GM21381 (cell line): ENCODE measurements at regions not wholly inside any gene's neighbourhood (a gene's known extent, or its start where the extent isn't known, plus 50 kb on each side); places are given as distances from the start of the nearest gene placed in this dataset.
"Not testable (repeated sequence)": the region's sequence is repeated elsewhere in the genome, so short reads cannot be mapped to it uniquely, and the experiment has no call there.

ENCODE experiments used
- ATAC-seq: cut with Tn5 transposase; IDR thresholded peaks from one replicate; pipeline ENCODE4 v1.9.1; 2021; ENCODE audit warnings: mild to moderate bottlenecking, moderate library complexity; ENCODE audit not compliant: unreplicated experiment

- ATAC-seq, result no peak
Observed at GRCh38 chr1:195851804-195852203, 756.4 kb downstream of the KCNT2 start.

- ATAC-seq, result no peak
Observed at GRCh38 chr1:195851016-195851601, 757.1 kb downstream of the KCNT2 start.

- ATAC-seq, result no peak
Observed at GRCh38 chr1:195849180-195849579, 759.1 kb downstream of the KCNT2 start.

- not testable (repeated sequence) for ATAC-seq
Observed at GRCh38 chr1:195847957-195848875, 760.0 kb downstream of the KCNT2 start.

- no peak for ATAC-seq
Observed at GRCh38 chr1:195831789-195832188, 776.5 kb downstream of the KCNT2 start.

- no peak for ATAC-seq
Observed at GRCh38 chr1:195828325-195828724, 779.9 kb downstream of the KCNT2 start.

DNA sequence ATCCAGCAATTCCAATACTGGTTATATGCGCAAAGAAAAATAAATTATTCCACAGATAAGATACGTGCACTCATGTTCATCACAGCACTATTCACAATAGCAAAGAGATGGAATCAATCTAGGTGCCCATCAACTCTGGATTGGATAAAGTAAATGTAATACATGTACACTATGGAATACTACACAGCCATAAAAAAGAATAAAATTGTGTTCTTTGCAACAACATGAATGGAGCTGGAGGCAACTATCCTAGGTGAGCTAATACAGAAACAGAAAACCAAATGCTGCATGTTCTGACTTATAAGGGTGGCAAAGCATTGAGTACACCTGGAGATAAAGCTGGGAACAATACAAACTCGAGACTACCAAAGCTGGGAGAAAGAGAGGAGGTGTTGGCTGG lies 787.3 kb downstream of the KCNT2 start:
- ATAC-seq, result no peak

- ATAC-seq, result no peak
Observed at GRCh38 chr1:195806060-195806459, 802.2 kb downstream of the KCNT2 start.

DNA sequence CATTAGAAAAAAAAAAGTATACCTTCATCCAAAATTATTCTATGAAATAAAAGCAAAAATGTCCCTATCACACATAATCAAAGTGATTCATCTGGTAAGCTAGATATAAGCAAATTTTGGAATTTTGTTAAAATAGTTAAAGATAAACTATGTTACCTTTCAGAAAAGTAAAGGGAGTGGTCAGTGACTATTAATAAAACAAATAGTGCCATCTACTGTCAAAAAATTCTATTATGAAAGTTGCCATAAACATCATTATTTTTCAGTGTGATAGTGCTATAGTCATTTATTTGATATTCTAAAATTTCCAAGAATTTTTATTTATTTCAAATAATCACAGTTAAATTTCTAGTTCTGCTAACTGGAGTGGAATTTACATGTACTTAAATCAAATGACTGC lies 803.7 kb downstream of the KCNT2 start:
- ATAC-seq, result no peak

GRCh38 chr1:195799016-195799415 lies 809.2 kb downstream of the KCNT2 start:
- ATAC-seq, result no peak

DNA sequence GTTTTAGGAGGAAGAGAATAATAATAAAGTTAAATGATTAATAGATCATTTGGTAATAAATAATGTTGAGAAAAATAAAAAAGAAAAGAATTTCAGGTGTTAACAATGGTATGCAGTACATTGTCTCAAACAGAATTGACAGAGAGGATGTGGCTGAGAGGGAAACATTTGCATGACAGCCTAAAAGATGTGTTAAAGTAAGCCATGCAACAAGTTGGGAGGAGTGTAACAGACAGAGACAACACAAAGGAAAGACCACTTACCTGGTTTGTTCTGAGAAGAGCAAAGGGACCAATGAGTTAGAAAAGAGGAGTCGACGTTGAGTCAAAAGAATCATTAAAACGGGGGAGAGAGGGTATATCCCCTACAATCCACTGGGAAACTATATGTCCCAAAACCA lies 814.0 kb downstream of the KCNT2 start:
- no peak for ATAC-seq

DNA sequence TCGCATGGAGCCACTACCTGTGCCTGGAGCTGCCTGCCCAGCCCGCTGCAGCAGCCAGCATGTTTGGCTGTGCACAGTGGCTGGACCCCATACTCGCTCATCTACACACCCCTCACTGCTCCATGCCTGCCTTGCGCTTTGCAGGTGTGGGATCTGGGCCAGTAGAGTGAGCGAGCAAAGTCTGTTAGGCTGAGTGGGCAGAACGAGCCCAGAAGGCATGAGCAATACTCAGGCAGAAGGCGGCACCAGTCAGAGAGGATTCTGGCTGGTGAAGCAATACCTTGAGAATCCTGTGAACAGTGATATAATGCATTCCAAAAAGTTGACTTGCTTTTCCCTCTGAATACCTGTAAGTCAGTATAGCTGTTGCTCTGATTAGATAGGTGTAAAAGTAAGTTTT lies 816.4 kb downstream of the KCNT2 start:
- no peak for ATAC-seq

DNA sequence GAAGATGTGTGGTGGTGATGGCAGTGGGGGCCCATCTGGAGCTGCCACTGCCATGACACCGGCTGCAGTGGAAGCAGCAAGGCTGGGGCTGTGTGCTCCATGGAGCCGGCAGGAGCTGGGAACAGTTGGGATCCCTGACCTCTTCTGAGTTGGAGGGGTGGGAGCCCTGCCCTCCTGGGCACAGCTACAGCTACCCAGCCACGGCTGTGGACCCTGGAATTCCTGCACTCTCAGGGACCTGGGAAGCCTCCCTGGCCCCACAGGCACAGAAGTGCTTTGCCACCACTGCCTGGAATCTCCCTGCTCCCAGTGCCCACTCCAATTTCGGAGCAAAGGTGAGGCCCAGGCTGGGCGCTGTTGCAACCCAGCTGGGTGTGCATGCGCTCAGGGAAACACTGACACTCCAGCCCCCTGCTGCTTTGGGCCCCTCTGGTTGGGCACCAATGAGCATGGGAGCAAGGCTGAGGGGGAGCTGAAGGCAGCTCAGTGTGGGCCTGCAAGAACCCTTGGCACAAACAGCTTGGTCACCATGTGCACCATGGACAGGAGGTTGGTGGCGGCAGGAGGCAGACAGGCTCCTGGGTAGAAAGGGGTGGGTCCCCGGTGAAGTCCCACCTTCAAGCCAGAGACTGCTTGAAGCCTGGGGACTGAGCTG lies 817.6 kb downstream of the KCNT2 start:
- ATAC-seq, result no peak

GRCh38 chr1:195789321-195789720 lies 818.9 kb downstream of the KCNT2 start:
- no peak for ATAC-seq

- ATAC-seq, result no peak
Observed at GRCh38 chr1:195788721-195789120, 819.5 kb downstream of the KCNT2 start.

- ATAC-seq, result no peak
Observed at GRCh38 chr1:195785830-195786229, 822.4 kb downstream of the KCNT2 start.

DNA sequence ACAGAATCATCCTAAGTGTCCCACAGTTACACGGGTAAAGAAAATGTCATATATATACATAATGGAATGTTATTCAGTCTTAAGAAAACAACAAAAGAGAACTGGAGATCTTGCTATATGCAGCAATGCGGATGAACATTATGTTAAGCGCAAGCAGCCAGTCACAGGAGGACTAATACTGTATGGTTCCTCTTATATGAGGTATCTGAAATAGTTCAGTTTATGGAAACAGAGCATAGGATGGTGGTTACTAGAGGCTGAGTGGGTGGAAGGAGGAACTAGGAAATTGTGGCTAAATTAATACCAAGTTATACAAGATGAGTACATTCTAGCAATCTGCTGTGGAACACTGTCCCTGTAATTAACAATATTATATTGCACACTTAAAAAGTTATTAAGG lies 834.3 kb downstream of the KCNT2 start:
- no peak for ATAC-seq

GRCh38 chr1:195769461-195769860 lies 838.8 kb downstream of the KCNT2 start:
- ATAC-seq, result no peak

GRCh38 chr1:195768936-195769335 lies 839.3 kb downstream of the KCNT2 start:
- no peak for ATAC-seq

DNA sequence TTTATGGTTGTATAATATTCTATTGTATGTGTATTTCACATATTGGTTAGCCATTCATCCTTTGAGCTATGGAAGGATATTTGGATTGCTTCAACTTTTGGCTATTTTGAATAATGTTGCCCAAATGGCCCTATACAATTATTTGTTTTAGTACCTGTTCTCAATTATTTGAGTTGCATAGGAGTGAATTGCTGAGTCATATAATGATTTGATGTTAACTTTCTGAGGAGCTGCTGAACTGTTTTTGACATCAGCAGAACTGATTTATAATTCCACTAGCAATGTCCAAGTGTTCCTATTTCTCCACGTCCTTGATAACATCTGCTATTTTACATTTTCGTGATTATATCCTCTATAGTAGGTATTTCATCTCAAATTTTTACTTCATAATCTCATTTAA lies 839.9 kb downstream of the KCNT2 start:
- no peak for ATAC-seq

DNA sequence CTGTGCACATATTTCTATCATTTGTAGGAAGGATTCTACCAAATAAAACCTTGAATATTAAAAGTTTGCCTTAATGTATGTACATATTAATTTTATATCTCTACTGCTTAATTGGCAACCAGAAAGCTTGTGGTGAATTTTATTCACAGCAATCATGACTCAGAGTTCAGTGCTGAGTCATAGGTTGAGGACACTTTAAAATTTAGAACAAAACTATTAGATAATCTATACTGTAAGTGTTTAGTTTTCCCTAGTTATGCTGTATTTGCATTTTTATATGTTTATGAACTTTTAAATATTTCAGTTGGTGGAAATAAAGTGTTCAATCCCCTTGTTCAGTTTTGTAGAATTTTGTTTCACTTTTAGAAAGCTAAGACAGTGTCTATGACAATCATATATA lies 841.5 kb downstream of the KCNT2 start:
- ATAC-seq, result no peak

GRCh38 chr1:195765099-195765498 lies 843.1 kb downstream of the KCNT2 start:
- ATAC-seq, result no peak
